HCT116 (cell line): ENCODE measurements at regions not wholly inside any gene's neighbourhood (a gene's known extent, or its start where the extent isn't known, plus 50 kb on each side); places are given as distances from the start of the nearest gene placed in this dataset.

Source experiments
- ATAC-seq: fragments of 200-7000 bp; cut with Tn5 transposase; 2 replicates; pipeline ENCODE4 v1.9.1; 2020; ENCODE audit warnings: mild to moderate bottlenecking, moderate library complexity
- BruUV-seq: library from RNA; stranded (reverse); fragments of 400-500 nt; replicated peaks from 2 replicates; lab custom pipeline; 2021; lab: Mats Ljungman, UMichigan
- CTCF ChIA-PET: fragments of 300-600 bp; sonication (Branson Sonifier 250); formaldehyde crosslinking; loops from one replicate; lab custom pipeline; 2021; ENCODE audit warnings: antibody characterized with exemption; lab: Charles Lee
- POLR2A ChIA-PET: fragments of 300-600, 350-600 bp; sonication (Branson Sonifier 250); formaldehyde crosslinking; loops from one replicate; lab custom pipeline; 2021; ENCODE audit warnings: antibody characterized with exemption; lab: Charles Lee
- RAD21 ChIA-PET, 2 experiments: fragments of 300-600 bp; sonication (Branson Sonifier 250); formaldehyde crosslinking; loops; one replicate each; lab custom pipeline; 2023; ENCODE audit warnings: low total read pairs in 2 of 2; ENCODE audit not compliant: uncharacterized antibody in 2 of 2, unreplicated experiment in 2 of 2, low non-redundant PET in 1 of 2; lab: Charles Lee
- DNase-seq: peaks from one replicate; pipeline ENCODE4 v3.0.0-alpha.2; 2010; ENCODE audit warnings: low read depth, low spot score
- H2AFZ ChIP-seq: fragments of 200-600 bp; shearing (Covaris generic), sonication (generic); 2 replicates; pipeline ENCODE4 v1.6.1; 2017; ENCODE audit warnings: low read depth, mixed run types, mixed read lengths, antibody characterized with exemption, low read length; ENCODE audit not compliant: poor library complexity, severe bottlenecking
- H3K27ac ChIP-seq: 2 replicates; pipeline ENCODE4 v1.5.1; 2012; ENCODE audit warnings: low read depth, low read length
- H3K27me3 ChIP-seq: fragments of 200-600 bp; sonication (generic); 2 replicates; pipeline ENCODE4 v1.6.1; 2016; ENCODE audit warnings: mixed run types, low read length, mixed read lengths; ENCODE audit not compliant: insufficient read depth
- H3K36me3 ChIP-seq, 2 experiments: fragments of 200-500 bp in 1 of 2; fragments of 200-600 bp in 1 of 2; sonication (Bioruptor generic) in 1 of 2; sonication (generic) in 1 of 2; 2 replicates each; pipeline versions ENCODE4 v1.5.1 to v1.6.1; 2014 to 2016; ENCODE audit warnings: low read length in 2 of 2, inconsistent platforms in 1 of 2, mixed read lengths in 1 of 2, mixed run types in 1 of 2; ENCODE audit not compliant: insufficient read depth in 2 of 2, control insufficient read depth in 1 of 2
- H3K4me1 ChIP-seq, 2 experiments: fragments of 200-600 bp in 1 of 2; sonication (generic) in 1 of 2; 2 replicates each; pipeline versions ENCODE4 v1.5.1 to v1.6.1; 2012 to 2017; ENCODE audit warnings: low read length in 2 of 2, inconsistent platforms in 1 of 2, mild to moderate bottlenecking in 1 of 2, mixed read lengths in 1 of 2, mixed run types in 1 of 2, moderate library complexity in 1 of 2; ENCODE audit not compliant: insufficient read depth in 2 of 2, control insufficient read depth in 1 of 2
- H3K4me2 ChIP-seq: fragments of 200-600 bp; sonication (generic); 2 replicates; pipeline ENCODE4 v1.6.1; 2017; ENCODE audit warnings: mixed run types, low read length, mixed read lengths
- H3K4me3 ChIP-seq, 2 experiments: fragments of 200-600 bp in 1 of 2; sonication (generic) in 1 of 2; replicated peaks in 1 of 2; 2 replicates each; pipeline ENCODE4 v1.5.1; 2011 to 2016; ENCODE audit warnings: low read length in 2 of 2, control low read depth in 1 of 2, low read depth in 1 of 2, mild to moderate bottlenecking in 1 of 2, mixed read lengths in 1 of 2, mixed run types in 1 of 2
- H3K79me2 ChIP-seq: fragments of 200-600 bp; sonication (generic); 2 replicates; pipeline ENCODE4 v1.6.1; 2017; ENCODE audit warnings: mild to moderate bottlenecking, mixed run types, low read length, moderate library complexity, mixed read lengths; ENCODE audit not compliant: insufficient read depth
- H3K9ac ChIP-seq: fragments of 200-600 bp; sonication (generic); 2 replicates; pipeline ENCODE4 v1.6.1; 2016; ENCODE audit warnings: low read length, mixed read lengths
- H3K9me2 ChIP-seq: fragments of 200-600 bp; sonication (generic), shearing (Covaris generic); 2 replicates; pipeline ENCODE4 v1.6.1; 2017; ENCODE audit warnings: mixed run types, mild to moderate bottlenecking, moderate library complexity; ENCODE audit not compliant: insufficient read depth
- H3K9me3 ChIP-seq, 2 experiments: fragments of 200-500 bp in 1 of 2; fragments of 200-600 bp in 1 of 2; sonication (Bioruptor generic) in 1 of 2; sonication (generic) in 1 of 2; 2 replicates each; pipeline ENCODE4 v1.6.1; 2014 to 2017; ENCODE audit warnings: low read length in 2 of 2, mixed read lengths in 2 of 2, inconsistent platforms in 1 of 2, low read depth in 1 of 2, mild to moderate bottlenecking in 1 of 2, mixed run types in 1 of 2, moderate library complexity in 1 of 2; ENCODE audit not compliant: control insufficient read depth in 1 of 2, insufficient read depth in 1 of 2
- H4K20me1 ChIP-seq: fragments of 200-600 bp; sonication (generic), shearing (Covaris generic); 2 replicates; pipeline ENCODE4 v1.6.1; 2017; ENCODE audit warnings: mixed run types, mild to moderate bottlenecking, moderate library complexity; ENCODE audit not compliant: insufficient read depth
- CBX3 ChIP-seq: IDR thresholded peaks from 2 replicates; pipeline ENCODE4 v1.6.1; 2012; ENCODE audit warnings: low read depth
- CEBPB ChIP-seq: IDR thresholded peaks from 2 replicates; pipeline ENCODE4 v1.6.1; 2012; ENCODE audit warnings: low read depth
- EGR1 ChIP-seq: IDR thresholded peaks from 2 replicates; pipeline ENCODE4 v1.6.1; 2012; ENCODE audit warnings: low read depth
- ELF1 ChIP-seq: IDR thresholded peaks from 2 replicates; pipeline ENCODE4 v1.6.1; 2012; ENCODE audit warnings: low read depth, borderline replicate concordance
- EZH2 ChIP-seq: fragments of 200-600 bp; sonication (generic); IDR thresholded peaks from 2 replicates; pipeline ENCODE4 v1.6.1; 2017; ENCODE audit warnings: antibody characterized with exemption, mixed run types
- EZH2phosphoT487 ChIP-seq: fragments of 200-600 bp; IDR thresholded peaks from 2 replicates; pipeline ENCODE4 v1.6.1; 2018; ENCODE audit warnings: antibody characterized with exemption, borderline replicate concordance
- FOSL1 ChIP-seq: IDR thresholded peaks from 2 replicates; pipeline ENCODE4 v1.6.1; 2012; ENCODE audit warnings: low read depth
- JUND ChIP-seq: IDR thresholded peaks from 2 replicates; pipeline ENCODE4 v1.6.1; 2012
- POLR2AphosphoS5 ChIP-seq: IDR thresholded peaks from 2 replicates; pipeline ENCODE4 v1.6.1; 2011; ENCODE audit warnings: mild to moderate bottlenecking, low read depth, low read length, moderate library complexity
- RAD21 ChIP-seq: IDR thresholded peaks from 2 replicates; pipeline ENCODE4 v1.6.1; 2012; ENCODE audit warnings: low read depth, mild to moderate bottlenecking
- TCF7L2 ChIP-seq: IDR thresholded peaks from 2 replicates; pipeline ENCODE4 v1.7.0; 2011; ENCODE audit warnings: borderline replicate concordance, inconsistent platforms; ENCODE audit not compliant: insufficient read depth, insufficient read length; ENCODE audit errors: extremely low read depth
- YY1 ChIP-seq: IDR thresholded peaks from 2 replicates; pipeline ENCODE4 v1.6.1; 2011; ENCODE audit warnings: low read length, low read depth, moderate library complexity, mild to moderate bottlenecking; ENCODE audit not compliant: insufficient replicate concordance; ENCODE audit errors: extremely low read depth
- ZNF274 ChIP-seq: fragments of 200-500 bp; sonication (Bioruptor generic); IDR thresholded peaks from 2 replicates; pipeline ENCODE4 v1.6.1; 2014; ENCODE audit warnings: mild to moderate bottlenecking, low read depth, low read length, inconsistent platforms
- intact Hi-C: fragments of 100-400 bp; cut with micrococcal nuclease; formaldehyde crosslinking; loops from 2 replicates; pipeline ENCODE4 v1.10.0; 2022
- TF ChIP-seq, protein P1 (sequence below), 3 experiments: fragments of 200-600 bp in 1 of 3; sonication (generic) in 1 of 3; IDR thresholded peaks in 2 of 3; conservative IDR thresholded peaks in 1 of 3; 2 replicates each; pipeline ENCODE4 v1.5.1; 2012 to 2017; ENCODE audit warnings: low read depth in 2 of 3, low read length in 2 of 3, antibody characterized with exemption in 1 of 3, borderline replicate concordance in 1 of 3, control low read depth in 1 of 3, mild to moderate bottlenecking in 1 of 3, mixed read lengths in 1 of 3, mixed run types in 1 of 3, moderate library complexity in 1 of 3; ENCODE audit not compliant: insufficient read depth in 1 of 3
- TF ChIP-seq, protein P2 (sequence below): IDR thresholded peaks from 2 replicates; pipeline ENCODE4 v1.6.1; 2012
- TF ChIP-seq, protein P3 (sequence below): IDR thresholded peaks from 2 replicates; pipeline ENCODE4 v1.6.1; 2011; ENCODE audit warnings: mild to moderate bottlenecking, low read length, moderate library complexity; ENCODE audit not compliant: insufficient replicate concordance; ENCODE audit errors: extremely low read depth
- TF ChIP-seq, protein P4 (sequence below): IDR thresholded peaks from 2 replicates; pipeline ENCODE4 v1.6.1; 2012; ENCODE audit warnings: low read depth
- TF ChIP-seq, protein P5 (sequence below): IDR thresholded peaks from 2 replicates; pipeline ENCODE4 v1.6.1; 2012

DNA sequence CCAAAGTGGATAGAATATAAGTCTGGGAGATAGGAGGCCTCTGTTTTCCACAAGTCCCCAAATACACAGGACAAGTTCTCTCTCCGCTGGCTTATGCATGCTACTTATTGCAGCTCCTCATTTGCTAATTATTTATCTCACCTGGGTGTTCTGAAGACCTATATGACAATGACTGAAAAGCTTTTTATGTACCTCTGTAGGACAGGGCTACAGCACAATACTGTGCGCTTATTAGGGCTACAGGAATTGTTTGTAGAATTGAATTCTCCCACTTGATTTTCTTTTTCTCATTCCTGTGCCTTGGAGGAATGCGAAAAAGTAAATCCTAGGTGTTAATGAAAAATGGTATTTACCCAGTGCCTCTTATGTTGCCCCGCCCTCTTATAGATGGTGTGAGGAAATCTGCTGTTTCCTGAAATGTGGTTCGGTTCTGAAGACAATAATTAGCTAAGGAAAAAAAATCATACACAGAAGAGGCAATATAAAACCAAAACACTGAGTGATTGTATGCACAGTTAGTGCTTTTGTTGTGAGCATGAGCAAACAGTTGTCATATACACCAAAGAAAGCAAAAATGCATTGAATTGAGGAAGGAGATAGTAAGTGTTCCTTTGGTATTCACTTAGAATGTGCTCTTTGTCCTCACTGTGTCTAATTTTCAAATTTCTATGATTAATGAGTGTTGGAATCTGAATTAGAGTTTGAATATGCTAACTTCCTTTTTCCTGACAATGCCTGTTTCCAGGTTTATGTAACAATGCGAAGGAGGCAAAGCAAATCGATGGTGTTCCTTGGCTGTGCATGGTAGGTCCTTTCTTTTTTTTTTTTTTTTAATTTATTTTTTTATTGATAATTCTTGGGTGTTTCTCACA is 78.7 kb upstream of the PNPT1 start:
- ATAC-seq: no peak
- Histone ChIP-seq H3K4me1 (no peaks in the 10 kb centered on the region), H3K9ac (no peak overlapping the region), H3K9me3 (no peaks in the 10 kb centered on the region), H3K9me2 (no peaks in the 10 kb centered on the region), H3K4me2 (no peak overlapping the region), H3K4me3 (no peak overlapping the region), H3K79me2 (no peaks in the 10 kb centered on the region), H4K20me1 (no peaks in the 10 kb centered on the region), H2AFZ (peak overlapping the region; percentile 73), H3K36me3 (no peaks in the 10 kb centered on the region), H3K27me3 (no peaks in the 10 kb centered on the region), H3K27ac (no peak overlapping the region)
- intact Hi-C loops: no loop called here
- DNase-seq: no peak
- RAD21 ChIA-PET: interaction anchor here (1.4 to 1.8 kb wide), 2 partner anchors 189 kb away, joined by 4 to 13 read pairs; no protein-coding TSS in a partner anchor
- POLR2A ChIA-PET: no interaction called here
- CTCF ChIA-PET: interaction anchor here (0.6 to 3.0 kb wide), 17 partner anchors 9 to 358 kb away, joined by 3 to 101 read pairs (median 5); no protein-coding TSS in a partner anchor
- no TSS peak for BruUV-seq
- no peak for TF ChIP-seq CEBPB
- TF ChIP-seq, protein P1, sequence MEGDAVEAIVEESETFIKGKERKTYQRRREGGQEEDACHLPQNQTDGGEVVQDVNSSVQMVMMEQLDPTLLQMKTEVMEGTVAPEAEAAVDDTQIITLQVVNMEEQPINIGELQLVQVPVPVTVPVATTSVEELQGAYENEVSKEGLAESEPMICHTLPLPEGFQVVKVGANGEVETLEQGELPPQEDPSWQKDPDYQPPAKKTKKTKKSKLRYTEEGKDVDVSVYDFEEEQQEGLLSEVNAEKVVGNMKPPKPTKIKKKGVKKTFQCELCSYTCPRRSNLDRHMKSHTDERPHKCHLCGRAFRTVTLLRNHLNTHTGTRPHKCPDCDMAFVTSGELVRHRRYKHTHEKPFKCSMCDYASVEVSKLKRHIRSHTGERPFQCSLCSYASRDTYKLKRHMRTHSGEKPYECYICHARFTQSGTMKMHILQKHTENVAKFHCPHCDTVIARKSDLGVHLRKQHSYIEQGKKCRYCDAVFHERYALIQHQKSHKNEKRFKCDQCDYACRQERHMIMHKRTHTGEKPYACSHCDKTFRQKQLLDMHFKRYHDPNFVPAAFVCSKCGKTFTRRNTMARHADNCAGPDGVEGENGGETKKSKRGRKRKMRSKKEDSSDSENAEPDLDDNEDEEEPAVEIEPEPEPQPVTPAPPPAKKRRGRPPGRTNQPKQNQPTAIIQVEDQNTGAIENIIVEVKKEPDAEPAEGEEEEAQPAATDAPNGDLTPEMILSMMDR (IDR thresholded peaks at IDR 0.05 in 2 of 3, conservative IDR thresholded peaks at IDR 0.05 in 1 of 3; ENCODE audit: borderline replicate concordance in 1 of 3, insufficient read depth in 1 of 3, low read depth in 2 of 3, low read length in 2 of 3): no peak
- TF ChIP-seq, protein P2, sequence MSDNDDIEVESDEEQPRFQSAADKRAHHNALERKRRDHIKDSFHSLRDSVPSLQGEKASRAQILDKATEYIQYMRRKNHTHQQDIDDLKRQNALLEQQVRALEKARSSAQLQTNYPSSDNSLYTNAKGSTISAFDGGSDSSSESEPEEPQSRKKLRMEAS: no peak
- TF ChIP-seq, protein P3, sequence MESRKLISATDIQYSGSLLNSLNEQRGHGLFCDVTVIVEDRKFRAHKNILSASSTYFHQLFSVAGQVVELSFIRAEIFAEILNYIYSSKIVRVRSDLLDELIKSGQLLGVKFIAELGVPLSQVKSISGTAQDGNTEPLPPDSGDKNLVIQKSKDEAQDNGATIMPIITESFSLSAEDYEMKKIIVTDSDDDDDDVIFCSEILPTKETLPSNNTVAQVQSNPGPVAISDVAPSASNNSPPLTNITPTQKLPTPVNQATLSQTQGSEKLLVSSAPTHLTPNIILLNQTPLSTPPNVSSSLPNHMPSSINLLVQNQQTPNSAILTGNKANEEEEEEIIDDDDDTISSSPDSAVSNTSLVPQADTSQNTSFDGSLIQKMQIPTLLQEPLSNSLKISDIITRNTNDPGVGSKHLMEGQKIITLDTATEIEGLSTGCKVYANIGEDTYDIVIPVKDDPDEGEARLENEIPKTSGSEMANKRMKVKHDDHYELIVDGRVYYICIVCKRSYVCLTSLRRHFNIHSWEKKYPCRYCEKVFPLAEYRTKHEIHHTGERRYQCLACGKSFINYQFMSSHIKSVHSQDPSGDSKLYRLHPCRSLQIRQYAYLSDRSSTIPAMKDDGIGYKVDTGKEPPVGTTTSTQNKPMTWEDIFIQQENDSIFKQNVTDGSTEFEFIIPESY: no peak
- TF ChIP-seq, protein P4, sequence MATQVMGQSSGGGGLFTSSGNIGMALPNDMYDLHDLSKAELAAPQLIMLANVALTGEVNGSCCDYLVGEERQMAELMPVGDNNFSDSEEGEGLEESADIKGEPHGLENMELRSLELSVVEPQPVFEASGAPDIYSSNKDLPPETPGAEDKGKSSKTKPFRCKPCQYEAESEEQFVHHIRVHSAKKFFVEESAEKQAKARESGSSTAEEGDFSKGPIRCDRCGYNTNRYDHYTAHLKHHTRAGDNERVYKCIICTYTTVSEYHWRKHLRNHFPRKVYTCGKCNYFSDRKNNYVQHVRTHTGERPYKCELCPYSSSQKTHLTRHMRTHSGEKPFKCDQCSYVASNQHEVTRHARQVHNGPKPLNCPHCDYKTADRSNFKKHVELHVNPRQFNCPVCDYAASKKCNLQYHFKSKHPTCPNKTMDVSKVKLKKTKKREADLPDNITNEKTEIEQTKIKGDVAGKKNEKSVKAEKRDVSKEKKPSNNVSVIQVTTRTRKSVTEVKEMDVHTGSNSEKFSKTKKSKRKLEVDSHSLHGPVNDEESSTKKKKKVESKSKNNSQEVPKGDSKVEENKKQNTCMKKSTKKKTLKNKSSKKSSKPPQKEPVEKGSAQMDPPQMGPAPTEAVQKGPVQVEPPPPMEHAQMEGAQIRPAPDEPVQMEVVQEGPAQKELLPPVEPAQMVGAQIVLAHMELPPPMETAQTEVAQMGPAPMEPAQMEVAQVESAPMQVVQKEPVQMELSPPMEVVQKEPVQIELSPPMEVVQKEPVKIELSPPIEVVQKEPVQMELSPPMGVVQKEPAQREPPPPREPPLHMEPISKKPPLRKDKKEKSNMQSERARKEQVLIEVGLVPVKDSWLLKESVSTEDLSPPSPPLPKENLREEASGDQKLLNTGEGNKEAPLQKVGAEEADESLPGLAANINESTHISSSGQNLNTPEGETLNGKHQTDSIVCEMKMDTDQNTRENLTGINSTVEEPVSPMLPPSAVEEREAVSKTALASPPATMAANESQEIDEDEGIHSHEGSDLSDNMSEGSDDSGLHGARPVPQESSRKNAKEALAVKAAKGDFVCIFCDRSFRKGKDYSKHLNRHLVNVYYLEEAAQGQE: no peak
- no peak for TF ChIP-seq TCF7L2
- TF ChIP-seq POLR2AphosphoS5: no peak
- TF ChIP-seq YY1: no peak
- no peak for TF ChIP-seq CBX3
- TF ChIP-seq ZNF274: no peak
- no peak for TF ChIP-seq RAD21
- TF ChIP-seq ELF1: no peak
- TF ChIP-seq FOSL1: no peak
- no peak for TF ChIP-seq EZH2
- TF ChIP-seq, protein P5, sequence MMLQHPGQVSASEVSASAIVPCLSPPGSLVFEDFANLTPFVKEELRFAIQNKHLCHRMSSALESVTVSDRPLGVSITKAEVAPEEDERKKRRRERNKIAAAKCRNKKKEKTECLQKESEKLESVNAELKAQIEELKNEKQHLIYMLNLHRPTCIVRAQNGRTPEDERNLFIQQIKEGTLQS: no peak
- no peak for TF ChIP-seq JUND
- no peak for TF ChIP-seq EZH2phosphoT487
- TF ChIP-seq EGR1: no peak
